ENCODE measurements at regions not wholly inside any gene's neighbourhood (a gene's known extent, or its start where the extent isn't known, plus 50 kb on each side); places are given as distances from the start of the nearest gene placed in this dataset.

- DNase-seq (ENCODE audit: insufficient read length, low spot score), result no peak
- TF ChIP-seq CTCF (IDR thresholded peaks at IDR 0.05; ENCODE audit: insufficient read depth, missing control alignments), result no peak
- no peak for FAIRE-seq
Measured at GRCh38 chrX:84611843-84612636, 109.8 kb upstream of the HDX start.

DNA sequence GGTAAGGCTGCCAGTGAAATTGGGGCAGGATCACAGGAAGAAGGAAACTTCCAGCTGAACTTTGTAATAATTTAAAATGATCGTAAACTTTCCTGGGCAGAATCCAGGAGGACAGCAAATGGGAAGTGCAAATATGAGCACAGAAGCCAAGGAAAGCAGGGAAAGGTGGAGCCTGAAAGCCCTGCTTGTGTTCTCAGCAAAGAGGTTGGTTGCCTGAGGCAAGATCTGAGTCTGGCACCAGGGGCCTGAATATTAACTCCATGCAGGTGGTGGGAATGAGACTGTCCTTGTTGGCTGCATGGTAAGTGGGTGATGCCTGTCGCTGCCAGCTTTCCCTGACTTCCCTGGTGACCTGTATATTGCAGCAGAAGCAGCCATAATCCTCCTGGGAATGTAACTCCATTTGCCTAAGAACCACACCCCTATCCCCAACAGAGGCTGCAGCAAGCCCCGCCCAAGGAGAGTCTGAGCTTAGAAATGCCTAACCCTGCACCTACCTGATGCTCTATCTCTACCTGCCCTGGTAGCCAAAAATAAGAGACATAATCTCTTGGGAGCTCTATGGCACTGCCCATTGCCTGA lies 132.0 kb upstream of the HDX start:
- FAIRE-seq, result no peak
- no peak for DNase-seq (ENCODE audit: insufficient read length, low spot score)
- TF ChIP-seq CTCF (IDR thresholded peaks at IDR 0.05; ENCODE audit: insufficient read depth, missing control alignments), result no peak

DNA sequence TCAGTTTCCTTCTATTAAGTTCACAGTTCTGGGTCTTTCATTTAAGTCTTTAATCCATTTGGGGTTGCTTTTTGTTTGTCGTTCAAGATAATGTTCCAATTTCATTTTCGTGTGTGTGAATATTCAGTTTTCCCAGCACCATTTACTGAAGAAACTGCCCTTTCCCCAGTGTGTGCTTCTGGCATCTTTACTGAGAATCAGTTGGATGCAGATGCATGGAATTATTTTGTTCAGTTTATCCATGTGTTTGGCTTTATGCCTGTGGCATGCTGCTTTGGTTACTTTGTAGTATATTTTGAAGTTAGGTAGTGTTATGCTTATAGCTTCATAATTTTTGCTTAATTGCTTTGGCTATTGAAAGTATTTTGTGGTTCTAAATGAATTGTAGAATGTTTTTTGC lies 163.8 kb upstream of the HDX start:
- no peak for TF ChIP-seq CTCF (IDR thresholded peaks at IDR 0.05; ENCODE audit: insufficient read depth, missing control alignments)
- DNase-seq (ENCODE audit: insufficient read length, low spot score) (no peak), FAIRE-seq (no peak)

- FAIRE-seq (no peak), DNase-seq (ENCODE audit: insufficient read length, low spot score) (no peak)
- TF ChIP-seq CTCF (IDR thresholded peaks at IDR 0.05; ENCODE audit: insufficient read depth, missing control alignments), result no peak
Measured at GRCh38 chrX:84690228-84690627, 188.0 kb upstream of the HDX start.

DNA sequence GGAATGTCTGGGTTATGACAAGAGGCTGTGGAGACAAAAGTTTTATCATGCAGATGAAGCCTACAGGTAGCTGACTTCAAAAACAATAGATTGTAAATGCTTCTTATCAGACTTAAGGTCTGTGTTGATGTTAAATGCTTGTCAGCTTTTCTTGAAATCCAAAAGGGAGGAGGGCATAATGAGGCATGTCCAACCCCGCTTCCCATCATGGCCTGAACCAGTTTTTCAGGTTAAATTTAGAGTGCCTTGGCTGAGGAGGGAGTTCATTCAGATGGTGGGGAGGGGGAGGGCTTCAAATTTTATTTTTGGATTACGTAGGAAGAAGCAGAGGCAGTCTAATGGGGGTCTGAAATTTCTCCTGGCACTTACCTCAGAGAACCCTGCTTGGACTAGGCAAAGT lies 207.7 kb upstream of the HDX start:
- TF ChIP-seq CTCF (IDR thresholded peaks at IDR 0.05; ENCODE audit: insufficient read depth, missing control alignments), result no peak
- FAIRE-seq (no peak), DNase-seq (ENCODE audit: insufficient read length, low spot score) (no peak)

DNA sequence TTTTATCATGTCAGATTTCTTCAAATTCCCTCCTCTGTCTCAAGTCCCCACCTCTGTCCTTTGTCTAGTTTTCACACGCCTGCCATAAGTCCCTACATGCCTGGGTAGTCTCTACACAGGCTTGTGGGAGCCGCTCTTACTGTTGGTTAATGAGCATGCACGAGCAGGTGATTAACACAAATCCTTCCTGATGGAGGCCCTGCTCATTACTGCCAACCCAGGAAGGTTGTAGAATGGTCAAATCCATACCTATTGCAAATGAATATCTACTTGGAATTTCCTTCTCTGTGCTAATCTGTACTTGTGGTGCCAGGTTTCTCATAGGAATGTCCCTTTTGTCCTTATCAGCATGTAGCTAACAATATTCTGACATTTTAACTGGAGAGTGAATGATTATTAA lies 208.4 kb upstream of the HDX start:
- no peak for DNase-seq (ENCODE audit: insufficient read length, low spot score)
- TF ChIP-seq CTCF (IDR thresholded peaks at IDR 0.05; ENCODE audit: insufficient read depth, missing control alignments), result no peak
- FAIRE-seq, result no peak

- no peak for DNase-seq (ENCODE audit: insufficient read length, low spot score)
- no peak for TF ChIP-seq CTCF (IDR thresholded peaks at IDR 0.05; ENCODE audit: insufficient read depth, missing control alignments)
- no peak for FAIRE-seq
Measured at GRCh38 chrX:84712621-84713020, 210.4 kb upstream of the HDX start.

Measured in D721Med (cell line).